ENCODE measurements at regions not wholly inside any gene's neighbourhood (a gene's known extent, or its start where the extent isn't known, plus 50 kb on each side); places are given as distances from the start of the nearest gene placed in this dataset.

- TF ChIP-seq, protein P1, sequence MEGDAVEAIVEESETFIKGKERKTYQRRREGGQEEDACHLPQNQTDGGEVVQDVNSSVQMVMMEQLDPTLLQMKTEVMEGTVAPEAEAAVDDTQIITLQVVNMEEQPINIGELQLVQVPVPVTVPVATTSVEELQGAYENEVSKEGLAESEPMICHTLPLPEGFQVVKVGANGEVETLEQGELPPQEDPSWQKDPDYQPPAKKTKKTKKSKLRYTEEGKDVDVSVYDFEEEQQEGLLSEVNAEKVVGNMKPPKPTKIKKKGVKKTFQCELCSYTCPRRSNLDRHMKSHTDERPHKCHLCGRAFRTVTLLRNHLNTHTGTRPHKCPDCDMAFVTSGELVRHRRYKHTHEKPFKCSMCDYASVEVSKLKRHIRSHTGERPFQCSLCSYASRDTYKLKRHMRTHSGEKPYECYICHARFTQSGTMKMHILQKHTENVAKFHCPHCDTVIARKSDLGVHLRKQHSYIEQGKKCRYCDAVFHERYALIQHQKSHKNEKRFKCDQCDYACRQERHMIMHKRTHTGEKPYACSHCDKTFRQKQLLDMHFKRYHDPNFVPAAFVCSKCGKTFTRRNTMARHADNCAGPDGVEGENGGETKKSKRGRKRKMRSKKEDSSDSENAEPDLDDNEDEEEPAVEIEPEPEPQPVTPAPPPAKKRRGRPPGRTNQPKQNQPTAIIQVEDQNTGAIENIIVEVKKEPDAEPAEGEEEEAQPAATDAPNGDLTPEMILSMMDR (IDR thresholded peaks at IDR 0.05) = no peak
- no peak for TF ChIP-seq POLR2A (IDR thresholded peaks at IDR 0.05)
Observed at GRCh38 chr14:84976805-84977204, 553.1 kb upstream of the FLRT2 start.

Data from upper lobe of left lung (tissue), 4 donors.